GM21381 (cell line): ENCODE measurements at regions not wholly inside any gene's neighbourhood (a gene's known extent, or its start where the extent isn't known, plus 50 kb on each side); places are given as distances from the start of the nearest gene placed in this dataset.
A peak's percentile ranks its signal among the peaks of the same experiment; 100 is the strongest.

Source experiments
- ATAC-seq: cut with Tn5 transposase; IDR thresholded peaks from one replicate; pipeline ENCODE4 v1.9.1; 2021; ENCODE audit warnings: mild to moderate bottlenecking, moderate library complexity; ENCODE audit not compliant: unreplicated experiment

GRCh38 chr10:62885684-62886461 is 69.7 kb upstream of the EGR2 start:
- no peak for ATAC-seq

GRCh38 chr10:62880162-62880561 is 64.0 kb upstream of the EGR2 start:
- no peak for ATAC-seq

DNA sequence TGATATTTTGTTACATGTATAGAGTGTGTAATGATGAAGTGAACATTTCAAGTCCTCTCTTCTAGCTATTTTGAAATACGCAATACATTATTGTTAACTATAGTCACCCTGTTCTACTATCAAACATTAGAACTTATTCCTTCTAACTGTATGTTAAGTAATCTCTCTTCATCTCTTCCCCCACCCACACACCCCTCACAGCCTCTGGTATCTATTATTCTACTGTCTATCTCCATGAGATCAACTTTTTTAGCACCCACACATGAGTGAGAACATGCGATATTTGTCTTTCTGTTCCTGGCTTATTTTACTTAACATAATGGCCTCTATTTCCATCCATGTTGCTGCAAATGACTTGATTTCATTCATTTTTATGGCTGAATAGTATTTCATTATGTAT is 57.7 kb upstream of the EGR2 start:
- ATAC-seq, result no peak

- peak; percentile 75 for ATAC-seq
These were observed 54.7 kb upstream of the EGR2 start for GRCh38 chr10:62870866-62871265.

- ATAC-seq, result no peak
These were observed 53.8 kb upstream of the EGR2 start for GRCh38 chr10:62869958-62870357.

DNA sequence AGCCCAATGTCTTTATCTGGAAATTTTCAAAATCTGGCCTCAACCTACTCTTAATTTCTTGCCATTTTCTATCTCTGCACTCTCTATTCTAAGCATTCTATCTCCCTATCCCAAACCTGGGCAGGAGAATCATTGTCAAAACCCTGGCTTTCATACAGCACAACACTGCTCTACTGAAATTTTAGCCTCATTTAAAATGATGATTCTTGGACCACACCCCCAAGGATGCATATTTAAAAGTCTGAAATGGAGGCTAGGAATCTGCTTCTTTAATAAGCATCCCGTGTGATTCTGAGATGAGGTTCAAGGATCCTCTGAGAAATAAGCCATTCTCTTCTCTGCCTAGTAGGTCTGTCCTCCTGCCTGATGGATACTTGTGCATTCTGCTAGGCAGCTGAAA is 50.8 kb upstream of the EGR2 start:
- no peak for ATAC-seq

DNA sequence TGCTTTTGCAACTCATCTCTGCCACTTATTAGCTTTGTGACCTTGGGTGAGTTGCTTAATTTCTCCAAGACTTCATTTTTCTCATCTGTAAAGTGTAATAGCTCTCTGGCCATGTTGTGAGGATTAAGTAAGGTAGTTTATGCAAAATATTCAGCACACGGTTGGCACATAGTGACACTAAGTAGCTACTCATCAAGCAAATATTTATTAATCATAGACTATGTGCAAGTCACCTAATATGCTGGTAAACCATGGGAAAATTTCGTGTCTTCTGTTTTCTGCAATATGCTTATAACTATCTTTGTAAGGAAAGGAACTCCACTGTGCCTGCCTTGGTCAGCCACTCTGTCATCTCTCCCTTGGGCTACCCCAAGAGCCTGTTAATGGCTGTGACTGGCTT is 50.3 kb upstream of the EGR2 start:
- no peak for ATAC-seq
